HG02884 (cell line): ENCODE measurements at regions not wholly inside any gene's neighbourhood (a gene's known extent, or its start where the extent isn't known, plus 50 kb on each side); places are given as distances from the start of the nearest gene placed in this dataset.
"Not testable (repeated sequence)": the region's sequence is repeated elsewhere in the genome, so short reads cannot be mapped to it uniquely, and the experiment has no call there.

ENCODE experiments used
- ATAC-seq: cut with Tn5 transposase; IDR thresholded peaks from one replicate; pipeline ENCODE4 v1.9.1; 2021; ENCODE audit warnings: mild to moderate bottlenecking, moderate library complexity; ENCODE audit not compliant: unreplicated experiment

- ATAC-seq = no peak
Observed at GRCh38 chr1:198417039-198417438, 123.4 kb downstream of the ATP6V1G3 start.

DNA sequence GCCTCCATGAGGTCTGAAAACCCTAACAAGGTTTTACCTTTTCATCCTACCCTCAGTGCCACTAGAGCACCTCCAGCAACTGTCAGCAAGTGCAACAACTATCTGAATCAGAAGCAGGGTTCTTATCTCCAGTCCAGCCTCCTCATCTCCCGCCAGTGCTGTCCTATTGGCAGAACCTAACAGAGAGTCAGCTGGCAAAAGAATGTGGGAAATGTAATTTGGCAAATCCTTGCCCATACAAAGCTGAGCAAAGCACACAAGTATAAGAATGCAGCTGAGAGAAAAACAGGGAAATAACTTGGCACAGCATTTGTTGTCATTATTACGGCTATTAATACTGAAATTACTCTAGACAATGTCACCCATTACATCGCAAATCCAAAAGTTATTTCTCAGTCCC lies 124.2 kb downstream of the ATP6V1G3 start:
- ATAC-seq = no peak

- ATAC-seq = no peak
Observed at GRCh38 chr1:198411240-198411639, 129.2 kb downstream of the ATP6V1G3 start.

- ATAC-seq = no peak
Observed at GRCh38 chr1:198408716-198409115, 131.8 kb downstream of the ATP6V1G3 start.

GRCh38 chr1:198404632-198405031 lies 135.8 kb downstream of the ATP6V1G3 start:
- not testable (repeated sequence) for ATAC-seq

- no peak for ATAC-seq
Observed at GRCh38 chr1:198400063-198400462, 140.4 kb downstream of the ATP6V1G3 start.

DNA sequence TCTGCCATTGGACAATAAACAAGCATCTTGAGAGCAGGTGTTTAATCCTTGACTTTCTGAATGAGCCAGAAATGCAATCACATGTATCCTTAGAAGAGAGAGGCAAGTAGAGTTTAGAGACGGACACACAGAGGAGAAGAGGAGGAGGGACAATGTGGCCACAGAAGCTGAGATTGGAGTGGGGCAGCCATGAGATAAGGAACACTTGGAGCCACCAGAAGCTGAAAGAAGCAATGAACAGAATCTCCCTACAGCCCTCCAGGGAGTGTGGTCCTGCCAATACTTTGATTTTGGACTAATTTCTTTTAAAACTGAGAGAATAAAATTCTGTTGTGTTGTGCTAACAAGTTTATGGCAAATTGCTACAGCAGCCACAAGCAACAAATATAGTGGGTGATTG lies 141.0 kb downstream of the ATP6V1G3 start:
- ATAC-seq = no peak

GRCh38 chr1:198397208-198397808 lies 143.2 kb downstream of the ATP6V1G3 start:
- no peak for ATAC-seq

DNA sequence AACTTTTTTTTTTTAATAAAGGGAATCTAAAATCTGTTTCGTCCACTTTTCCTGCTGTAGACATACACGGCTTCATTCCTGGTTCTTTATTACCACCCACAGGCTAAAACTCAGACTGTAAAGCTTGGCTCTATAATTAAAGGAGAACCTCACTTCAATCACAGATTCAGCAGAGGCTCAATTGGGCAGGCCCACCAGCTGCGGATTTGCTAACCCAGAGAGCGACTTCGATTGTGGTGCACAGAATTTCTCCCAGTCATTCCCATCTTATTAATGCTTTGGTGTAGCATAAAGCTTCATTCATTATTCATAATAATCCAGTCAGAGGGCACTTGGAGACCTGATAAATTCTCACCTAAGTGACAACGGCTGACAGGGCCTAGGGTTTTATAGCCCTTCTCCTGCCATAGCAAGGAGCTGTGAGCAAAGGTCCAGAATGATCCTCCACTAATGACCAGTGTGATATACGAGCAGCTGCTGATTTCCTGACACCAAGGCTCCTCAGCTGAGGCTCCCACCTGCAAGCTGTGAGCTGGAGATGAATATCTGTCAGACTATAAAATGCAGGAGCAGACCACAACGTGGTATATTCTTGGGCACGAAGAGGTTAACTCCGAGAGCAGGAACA lies 149.0 kb downstream of the ATP6V1G3 start:
- no peak for ATAC-seq

- ATAC-seq = no peak
Observed at GRCh38 chr1:198387587-198387986, 152.9 kb downstream of the ATP6V1G3 start.

- ATAC-seq = no peak
Observed at GRCh38 chr1:198380275-198380674, 160.2 kb downstream of the ATP6V1G3 start.

DNA sequence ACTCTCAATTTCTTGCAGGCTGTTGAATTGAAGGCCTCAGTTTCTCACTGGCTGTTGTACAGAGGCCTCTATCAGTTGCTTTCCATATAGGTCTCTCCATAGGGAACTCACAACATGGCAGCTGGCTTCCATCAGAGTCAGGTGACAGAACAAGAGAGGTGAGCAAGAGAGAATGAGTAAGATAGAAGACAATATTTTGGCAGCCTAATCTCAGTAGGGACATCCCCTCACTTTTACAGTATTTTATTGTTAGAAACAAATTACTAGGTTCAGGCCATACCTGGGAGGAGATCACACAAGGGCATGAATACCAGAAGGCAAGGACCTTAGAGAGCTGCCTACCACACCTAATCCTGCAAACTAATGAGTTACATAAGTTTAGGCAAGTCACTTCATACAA lies 162.8 kb downstream of the ATP6V1G3 start:
- no peak for ATAC-seq

DNA sequence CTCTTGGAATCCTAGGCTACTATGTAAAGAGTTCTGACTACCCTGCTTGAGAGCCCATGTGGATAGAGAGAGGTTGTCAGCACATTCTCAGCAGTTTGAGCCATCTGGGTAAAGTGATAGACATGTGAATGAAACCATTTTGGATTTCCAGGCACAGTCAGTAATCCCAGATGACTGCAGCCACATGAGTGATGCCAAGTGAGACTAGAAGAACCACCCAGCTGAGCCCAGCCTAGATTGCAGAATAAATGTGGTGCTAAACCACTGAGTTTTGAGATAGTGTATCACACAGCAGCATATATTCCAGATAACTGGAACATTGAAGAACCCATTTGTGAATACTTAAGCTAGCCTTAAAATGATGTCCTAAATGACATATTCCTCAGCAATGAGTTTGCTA lies 166.2 kb downstream of the ATP6V1G3 start:
- ATAC-seq = no peak

DNA sequence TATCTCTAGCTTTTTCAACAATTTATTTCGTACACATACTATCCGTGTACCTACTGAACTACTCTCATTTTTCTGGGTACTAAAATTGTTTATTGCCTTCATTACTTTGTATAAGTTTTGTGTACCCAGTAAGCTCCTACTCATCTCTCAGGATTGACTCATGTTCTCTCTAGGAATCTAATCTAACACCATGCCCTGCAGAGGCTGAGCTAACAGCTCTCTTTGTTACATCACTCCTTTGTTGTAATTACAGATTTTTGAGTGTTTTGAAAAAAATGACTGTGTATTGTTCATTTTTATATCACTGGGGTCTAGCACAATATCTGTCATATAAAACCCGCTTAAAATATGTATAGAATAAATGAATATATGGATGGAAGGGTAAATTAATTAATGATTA lies 167.1 kb downstream of the ATP6V1G3 start:
- ATAC-seq = no peak
